HFFc6 (cell line): ENCODE measurements at regions not wholly inside any gene's neighbourhood (a gene's known extent, or its start where the extent isn't known, plus 50 kb on each side); places are given as distances from the start of the nearest gene placed in this dataset.

Experiments used
- DNase-seq: peaks from one replicate; pipeline ENCODE4 v3.0.0-alpha.2; 2018
- H3K27ac Mint-ChIP-seq: 2 replicates; pipeline ENCODE4 v1.8.0; 2020; ENCODE audit warnings: mild to moderate bottlenecking, mixed read lengths
- H3K27me3 Mint-ChIP-seq: 2 replicates; pipeline ENCODE4 v1.8.0; 2021; ENCODE audit warnings: mild to moderate bottlenecking, moderate library complexity, mixed read lengths; ENCODE audit not compliant: insufficient read depth
- H3K36me3 Mint-ChIP-seq: 2 replicates; pipeline ENCODE4 v1.8.0; 2021; ENCODE audit warnings: low read depth, mixed read lengths
- H3K4me1 Mint-ChIP-seq: 2 replicates; pipeline ENCODE4 v1.8.0; 2020; ENCODE audit warnings: low read depth, mixed read lengths
- H3K4me3 Mint-ChIP-seq: 2 replicates; pipeline ENCODE4 v1.8.0; 2020; ENCODE audit warnings: mild to moderate bottlenecking, moderate library complexity, mixed read lengths
- H3K9me3 Mint-ChIP-seq: 2 replicates; pipeline ENCODE4 v1.8.0; 2020; ENCODE audit warnings: mild to moderate bottlenecking, mixed read lengths
- TF ChIP-seq, protein P1 (sequence below): fragments of 200-600 bp; sonication (generic); IDR thresholded peaks from 2 replicates; pipeline ENCODE4 v1.5.0; 2021; ENCODE audit warnings: antibody characterized with exemption, mild to moderate bottlenecking

DNA sequence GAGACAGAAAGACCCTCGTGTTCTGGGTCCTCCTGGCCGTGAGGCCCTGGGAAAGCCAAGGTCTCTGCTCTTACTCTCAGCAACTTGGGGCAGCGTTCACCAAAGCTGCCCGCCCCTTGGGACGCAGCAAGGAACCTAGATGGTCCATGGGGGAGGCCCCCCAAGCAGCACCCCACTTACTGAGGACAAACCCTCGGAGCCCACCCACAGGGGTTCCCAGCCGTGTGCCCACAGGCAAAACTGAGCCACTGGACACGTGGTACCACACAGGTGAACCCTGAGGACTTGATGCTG lies 166.2 kb upstream of the IQSEC1 start:
- Mint-ChIP-seq H3K4me3 (no peak overlapping the region), H3K36me3 (no peaks in the 10 kb centered on the region), H3K27me3 (peaks cover 42% of the 10 kb centered on the region), H3K4me1 (no peaks in the 10 kb centered on the region; the same call in 1 of the 2 replicates), H3K9me3 (no peaks in the 10 kb centered on the region), H3K27ac (no peak overlapping the region)
- TF ChIP-seq, protein P1, sequence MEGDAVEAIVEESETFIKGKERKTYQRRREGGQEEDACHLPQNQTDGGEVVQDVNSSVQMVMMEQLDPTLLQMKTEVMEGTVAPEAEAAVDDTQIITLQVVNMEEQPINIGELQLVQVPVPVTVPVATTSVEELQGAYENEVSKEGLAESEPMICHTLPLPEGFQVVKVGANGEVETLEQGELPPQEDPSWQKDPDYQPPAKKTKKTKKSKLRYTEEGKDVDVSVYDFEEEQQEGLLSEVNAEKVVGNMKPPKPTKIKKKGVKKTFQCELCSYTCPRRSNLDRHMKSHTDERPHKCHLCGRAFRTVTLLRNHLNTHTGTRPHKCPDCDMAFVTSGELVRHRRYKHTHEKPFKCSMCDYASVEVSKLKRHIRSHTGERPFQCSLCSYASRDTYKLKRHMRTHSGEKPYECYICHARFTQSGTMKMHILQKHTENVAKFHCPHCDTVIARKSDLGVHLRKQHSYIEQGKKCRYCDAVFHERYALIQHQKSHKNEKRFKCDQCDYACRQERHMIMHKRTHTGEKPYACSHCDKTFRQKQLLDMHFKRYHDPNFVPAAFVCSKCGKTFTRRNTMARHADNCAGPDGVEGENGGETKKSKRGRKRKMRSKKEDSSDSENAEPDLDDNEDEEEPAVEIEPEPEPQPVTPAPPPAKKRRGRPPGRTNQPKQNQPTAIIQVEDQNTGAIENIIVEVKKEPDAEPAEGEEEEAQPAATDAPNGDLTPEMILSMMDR: no peak
- no peak for DNase-seq

DNA sequence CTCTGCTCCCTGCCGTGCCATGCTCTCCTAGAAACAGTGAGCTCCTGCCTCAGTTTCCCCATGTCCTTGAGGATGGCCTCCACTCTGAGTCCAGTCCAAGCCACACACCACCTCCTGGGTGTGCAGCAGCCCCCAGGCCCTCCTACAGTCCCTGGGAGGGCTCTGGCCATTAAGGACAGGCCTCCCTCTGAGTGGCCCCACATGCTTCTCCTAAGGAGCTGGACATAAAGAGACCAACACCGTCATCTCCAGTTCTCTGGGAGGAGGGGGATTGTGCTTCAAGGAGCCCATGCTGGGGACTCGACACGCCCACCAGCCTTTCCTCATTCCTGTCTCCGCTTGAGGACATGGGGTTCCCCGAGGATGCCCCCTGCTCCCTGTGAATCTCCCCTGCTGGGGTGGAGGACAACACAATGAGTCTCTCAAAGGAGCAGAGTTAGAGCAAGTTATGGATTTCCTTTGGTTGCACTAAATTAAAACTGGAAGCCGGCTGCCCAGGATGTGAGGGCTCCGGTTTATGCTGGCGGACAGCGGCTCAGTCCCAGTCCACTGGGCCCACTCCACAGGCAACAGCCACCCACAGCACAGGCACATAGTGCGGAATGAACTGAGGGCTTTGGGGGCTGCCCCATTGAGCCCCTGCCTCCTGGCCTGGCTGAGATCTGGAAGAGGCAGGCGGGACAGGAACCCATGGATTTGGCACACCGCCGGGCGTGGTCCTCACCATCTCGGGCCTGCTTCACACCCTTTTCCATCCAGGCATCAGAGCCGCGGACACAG lies 165.6 kb upstream of the IQSEC1 start:
- H3K27me3 Mint-ChIP-seq: peaks cover 43% of the 10 kb centered on the region
- no peaks in the 10 kb centered on the region for H3K9me3 Mint-ChIP-seq
- H3K4me3 Mint-ChIP-seq: no peak overlapping the region
- no peak overlapping the region for H3K27ac Mint-ChIP-seq
- no peaks in the 10 kb centered on the region; the same call in 1 of the 2 replicates for H3K4me1 Mint-ChIP-seq
- TF ChIP-seq, protein P1: no peak
- no peaks in the 10 kb centered on the region for H3K36me3 Mint-ChIP-seq
- DNase-seq: no peak

DNA sequence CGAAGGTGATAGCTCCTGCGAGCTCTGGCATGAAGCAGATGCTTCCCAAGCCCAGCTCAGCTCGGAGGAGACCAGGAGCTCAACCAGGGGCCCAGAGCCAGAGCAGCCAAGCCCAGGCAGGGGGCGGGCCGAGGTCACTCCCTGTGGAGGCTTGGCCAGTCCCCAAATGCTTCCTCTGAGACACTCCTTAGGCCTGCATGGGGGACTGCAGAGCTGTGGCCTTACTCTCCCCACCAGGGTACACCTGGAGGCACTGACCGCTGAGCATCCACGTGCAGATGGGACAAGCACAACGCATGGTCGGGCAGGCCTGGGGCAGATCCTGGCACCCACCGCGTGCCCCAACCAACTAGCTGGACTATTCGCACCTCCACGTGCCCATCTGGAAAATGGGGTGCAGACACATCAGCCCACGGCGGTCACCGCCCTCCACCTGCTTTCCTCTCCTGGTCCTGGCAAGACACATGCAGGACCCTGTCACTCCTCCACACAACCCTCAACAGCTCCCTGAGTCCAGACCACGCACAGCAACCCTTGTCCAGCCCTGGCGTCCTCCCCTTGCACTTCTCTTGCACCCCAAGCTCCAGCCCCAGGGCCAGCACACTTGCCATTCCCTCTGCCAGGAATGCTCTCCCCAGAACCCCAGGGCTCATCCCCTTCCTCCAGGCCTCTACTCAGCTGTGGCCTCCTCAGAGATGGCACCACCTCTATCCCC lies 164.7 kb upstream of the IQSEC1 start:
- TF ChIP-seq, protein P1: no peak
- Mint-ChIP-seq H3K4me3 (no peak overlapping the region), H3K27me3 (peaks cover 42% of the 10 kb centered on the region), H3K36me3 (no peaks in the 10 kb centered on the region), H3K27ac (no peak overlapping the region), H3K9me3 (no peaks in the 10 kb centered on the region), H3K4me1 (no peaks in the 10 kb centered on the region; the same call in 1 of the 2 replicates)
- DNase-seq: no peak

DNA sequence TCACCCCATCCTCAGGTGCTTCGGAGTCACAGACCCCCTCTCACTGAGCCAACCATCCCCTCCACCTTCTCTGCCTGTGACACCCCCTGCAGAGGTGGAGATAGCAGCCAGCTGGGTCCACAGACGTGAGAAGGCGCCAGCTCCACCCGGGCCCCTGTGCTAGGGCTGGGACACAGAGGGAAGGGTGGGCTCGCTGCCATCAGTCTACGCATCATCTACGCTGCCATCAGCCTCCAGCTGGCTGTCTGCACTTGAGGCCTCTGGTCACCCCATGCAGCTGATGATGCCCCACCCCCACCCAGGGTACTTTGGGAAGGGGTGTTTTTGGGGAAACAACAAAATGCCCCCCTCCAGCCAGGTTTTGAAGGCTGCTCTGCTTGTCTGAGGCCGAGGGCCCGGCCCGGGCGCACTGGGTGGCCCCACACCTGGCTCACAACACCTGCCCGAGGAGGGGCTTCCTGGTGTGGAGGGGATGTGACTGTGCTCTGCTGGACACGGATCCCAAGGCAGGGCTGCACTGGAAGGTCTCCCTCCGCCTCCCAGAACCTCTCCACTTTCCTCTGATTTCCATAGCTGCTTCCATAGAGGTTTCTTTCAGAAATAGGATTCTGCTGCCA lies 163.4 kb upstream of the IQSEC1 start:
- Mint-ChIP-seq H3K4me3 (no peak overlapping the region), H3K4me1 (no peaks in the 10 kb centered on the region; the same call in 1 of the 2 replicates), H3K27ac (no peak overlapping the region), H3K36me3 (no peaks in the 10 kb centered on the region), H3K9me3 (no peaks in the 10 kb centered on the region), H3K27me3 (peaks cover 38% of the 10 kb centered on the region)
- TF ChIP-seq, protein P1: no peak
- DNase-seq: no peak

DNA sequence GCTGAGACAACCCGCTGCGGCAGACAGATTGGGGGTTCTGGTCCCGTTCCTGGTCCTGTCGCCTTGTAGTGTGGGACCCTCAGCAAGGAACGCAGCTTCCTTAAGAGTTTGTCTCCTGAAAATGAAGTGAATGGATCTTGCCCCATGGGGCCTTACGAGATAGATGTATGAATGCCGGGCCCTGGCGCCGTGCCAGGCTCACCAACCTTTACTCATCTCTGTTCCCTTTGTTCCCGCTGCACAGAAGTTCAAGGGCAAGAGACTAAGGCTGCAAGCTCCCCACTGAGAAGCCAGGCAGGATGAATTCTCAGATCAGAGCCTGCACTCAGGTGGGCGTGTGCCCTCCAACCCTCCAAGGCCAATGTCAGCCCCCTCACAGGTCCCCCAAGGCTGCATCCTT lies 162.7 kb upstream of the IQSEC1 start:
- H3K36me3 Mint-ChIP-seq: no peaks in the 10 kb centered on the region
- H3K4me1 Mint-ChIP-seq: no peaks in the 10 kb centered on the region; the same call in 1 of the 2 replicates
- no peaks in the 10 kb centered on the region for H3K9me3 Mint-ChIP-seq
- H3K4me3 Mint-ChIP-seq: no peak overlapping the region
- no peak overlapping the region for H3K27ac Mint-ChIP-seq
- TF ChIP-seq, protein P1: no peak
- peaks cover 42% of the 10 kb centered on the region for H3K27me3 Mint-ChIP-seq
- DNase-seq: no peak
